ENCODE measurements at regions not wholly inside any gene's neighbourhood (a gene's known extent, or its start where the extent isn't known, plus 50 kb on each side); places are given as distances from the start of the nearest gene placed in this dataset.

DNA sequence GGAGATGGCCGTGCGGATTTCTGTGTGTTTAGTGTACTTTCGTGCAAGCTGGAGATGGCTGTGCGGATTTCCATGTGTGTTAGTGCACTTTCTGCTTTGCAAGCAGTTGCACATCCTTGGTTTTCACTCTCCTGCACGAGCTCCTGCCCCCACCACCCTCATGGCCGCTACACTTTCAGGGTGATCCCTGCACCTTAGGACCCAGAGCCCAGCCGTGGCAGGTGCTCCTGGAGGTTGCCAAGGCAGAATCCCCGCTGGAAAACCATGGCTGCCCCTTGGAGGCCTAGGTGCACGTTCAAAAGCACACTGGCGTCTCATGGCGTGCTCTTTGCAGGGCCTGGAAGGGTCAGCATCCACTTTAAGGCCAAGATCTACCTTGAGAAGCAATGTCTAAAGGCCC lies 311.0 kb upstream of the TNRC6C start:
- Histone ChIP-seq H3K27me3 (ENCODE audit: control insufficient read depth in 2 of 2, insufficient read depth in 2 of 2, low read length in 2 of 2) (no peaks in the 10 kb centered on the region), H3K4me1 (ENCODE audit: control insufficient read depth in 2 of 2, insufficient read depth in 2 of 2, low read length in 2 of 2) (peaks cover 13 to 21% of the 10 kb centered on the region in 2 donors), H3K4me3 (ENCODE audit: low read length) (no peak overlapping the region), H3K27ac (ENCODE audit: low read depth, low read length) (no peak overlapping the region), H3K36me3 (ENCODE audit: control insufficient read depth in 2 of 3, insufficient read depth in 3 of 3, low read length in 3 of 3) (no peaks in the 10 kb centered on the region), H3K9me3 (ENCODE audit: control insufficient read depth in 2 of 3, low read length in 3 of 3) (no peaks in the 10 kb centered on the region)
- DNase-seq (no peak), ATAC-seq (no peak)
- intact Hi-C loops (cut with micrococcal nuclease): loop anchor here (5.0 to 10.0 kb wide), 3 partner anchors 35 to 105 kb away; no protein-coding TSS in a partner anchor
- Mint-ChIP-seq H3K4me3 (no peak overlapping the region), H3K36me3 (peaks cover 0 to 3% (median 0%) of the 10 kb centered on the region in 5 donors), H3K9me3 (peaks cover 0 to 4% (median 0%) of the 10 kb centered on the region in 11 donors), H3K27ac (no peak overlapping the region), H3K27me3 (peaks cover 0 to 4% (median 0%) of the 10 kb centered on the region in 5 donors), H3K4me1 (peaks cover 0 to 36% (median 31%) of the 10 kb centered on the region in 7 donors)
- ChIA-PET POLR2A (interaction anchor here (0.6 to 1.9 kb wide), 4 partner anchors 15 to 1134 kb away, joined by 5 to 8 read pairs (median 5); partner anchors contain the start of gene TNRC6C), CTCF (no interaction called here)

DNA sequence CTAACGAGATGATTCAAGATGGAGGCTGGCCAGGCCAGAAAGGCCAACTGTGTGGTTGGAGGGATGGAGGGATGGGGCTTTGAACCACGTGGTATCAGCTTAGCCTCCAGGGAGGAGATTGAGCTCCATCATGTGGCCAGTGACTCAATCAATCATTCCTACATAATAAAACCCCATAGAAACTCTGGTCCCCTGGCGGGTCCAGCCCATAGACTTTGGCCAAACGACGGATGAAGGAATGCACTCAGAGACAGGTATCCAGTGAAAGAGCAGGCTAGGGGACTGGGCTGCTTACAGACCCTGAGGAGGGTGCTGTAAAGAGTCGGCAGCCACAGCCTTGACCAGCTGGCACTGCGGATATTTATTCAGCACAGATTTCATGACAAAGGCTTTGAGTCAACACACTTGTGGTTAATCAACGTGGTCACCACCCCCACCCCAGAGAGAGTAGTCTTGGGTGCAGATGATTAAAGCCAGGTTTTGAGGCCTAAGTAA lies 308.7 kb upstream of the TNRC6C start:
- DNase-seq: no peak

DNA sequence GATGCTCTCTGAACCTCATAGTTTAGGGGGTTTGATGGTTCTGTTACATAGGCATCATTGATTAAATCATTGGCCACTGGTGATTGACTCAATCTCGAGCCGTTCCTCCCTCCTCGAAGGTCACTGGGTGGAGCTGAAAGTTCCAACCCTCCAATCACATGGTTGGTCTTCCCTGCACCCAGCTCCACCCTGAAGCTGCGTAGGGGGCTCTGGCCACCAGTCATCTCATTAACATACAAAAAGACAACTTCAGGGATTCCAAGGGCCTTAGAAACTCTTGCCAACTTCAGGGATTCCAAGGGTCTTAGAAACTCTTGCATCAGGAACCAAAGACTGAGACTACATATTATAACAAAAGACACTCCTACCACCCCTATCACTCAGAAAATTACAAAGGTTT lies 306.5 kb upstream of the TNRC6C start:
- no peaks in the 10 kb centered on the region for H3K36me3 ChIP-seq (ENCODE audit: control insufficient read depth in 2 of 3, insufficient read depth in 3 of 3, low read length in 3 of 3)
- DNase-seq: no peak
- H3K27ac Mint-ChIP-seq: no peak overlapping the region
- H3K27me3 Mint-ChIP-seq: peaks cover 0 to 3% (median 0%) of the 10 kb centered on the region in 5 donors
- POLR2A ChIA-PET: no interaction called here
- no peaks in the 10 kb centered on the region for H3K4me1 ChIP-seq (ENCODE audit: control insufficient read depth in 2 of 2, insufficient read depth in 2 of 2, low read length in 2 of 2)
- peaks cover 0 to 3% (median 0%) of the 10 kb centered on the region in 5 donors for H3K36me3 Mint-ChIP-seq
- H3K27me3 ChIP-seq (ENCODE audit: control insufficient read depth in 2 of 2, insufficient read depth in 2 of 2, low read length in 2 of 2): no peaks in the 10 kb centered on the region
- H3K4me3 Mint-ChIP-seq: no peak overlapping the region
- H3K4me1 Mint-ChIP-seq: peaks cover 0 to 15% (median 10%) of the 10 kb centered on the region in 7 donors
- CTCF ChIA-PET: no interaction called here
- intact Hi-C loops (cut with micrococcal nuclease): no loop called here
- no peak for ATAC-seq
- H3K9me3 ChIP-seq (ENCODE audit: control insufficient read depth in 2 of 3, low read length in 3 of 3): no peaks in the 10 kb centered on the region
- no peak overlapping the region for H3K27ac ChIP-seq (ENCODE audit: low read depth, low read length)
- peaks cover 0 to 5% (median 0%) of the 10 kb centered on the region in 11 donors for H3K9me3 Mint-ChIP-seq
- H3K4me3 ChIP-seq (ENCODE audit: low read length): no peak overlapping the region

More for the DNA sequence above, 308.7 kb upstream of the TNRC6C start:
- H3K9me3 ChIP-seq (ENCODE audit: control insufficient read depth in 2 of 3, low read length in 3 of 3): no peaks in the 10 kb centered on the region
- Mint-ChIP-seq H3K27me3 (peaks cover 0 to 1% (median 0%) of the 10 kb centered on the region in 5 donors), H3K9me3 (peaks cover 0 to 4% (median 0%) of the 10 kb centered on the region in 11 donors), H3K36me3 (peaks cover 0 to 3% (median 0%) of the 10 kb centered on the region in 5 donors), H3K4me3 (no peak overlapping the region), H3K4me1 (peaks cover 0 to 31% (median 28%) of the 10 kb centered on the region in 7 donors), H3K27ac (peak overlapping the region in 1 of 9 donors; percentile 85)
- intact Hi-C loops (cut with micrococcal nuclease): loop anchor here (5.0 to 10.0 kb wide), 3 partner anchors 37 to 107 kb away; no protein-coding TSS in a partner anchor
- H3K27ac ChIP-seq (ENCODE audit: low read depth, low read length): no peak overlapping the region
- no peaks in the 10 kb centered on the region for H3K27me3 ChIP-seq (ENCODE audit: control insufficient read depth in 2 of 2, insufficient read depth in 2 of 2, low read length in 2 of 2)
- POLR2A ChIA-PET: no interaction called here
- no peak for ATAC-seq
- no peak overlapping the region for H3K4me3 ChIP-seq (ENCODE audit: low read length)
- peaks cover 10 to 18% of the 10 kb centered on the region in 2 donors for H3K4me1 ChIP-seq (ENCODE audit: control insufficient read depth in 2 of 2, insufficient read depth in 2 of 2, low read length in 2 of 2)
- no peaks in the 10 kb centered on the region for H3K36me3 ChIP-seq (ENCODE audit: control insufficient read depth in 2 of 3, insufficient read depth in 3 of 3, low read length in 3 of 3)
- CTCF ChIA-PET: interaction anchor here (1.9 kb wide), 1 partner anchor 107 kb away, joined by 7 read pairs; no protein-coding TSS in a partner anchor

DNA sequence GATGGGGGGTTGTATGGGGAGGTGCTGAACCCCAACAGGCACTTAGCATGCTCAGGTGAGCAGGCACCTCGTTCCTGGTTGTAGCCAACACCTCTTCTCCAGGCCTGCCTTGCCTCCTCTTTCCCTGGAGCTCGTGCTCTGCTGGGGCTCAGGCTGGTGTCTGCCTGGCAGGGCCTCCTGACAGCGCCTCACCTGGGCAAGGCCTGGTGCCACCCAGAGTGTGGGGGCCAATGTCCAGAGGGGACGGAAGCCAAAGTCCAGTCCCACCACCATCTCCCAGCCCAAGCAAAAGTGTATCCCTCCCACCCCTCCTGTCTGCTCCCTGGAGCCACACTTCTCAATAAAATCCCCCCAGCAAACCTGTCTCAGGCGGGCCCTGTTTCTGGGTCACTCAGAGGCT lies 304.2 kb upstream of the TNRC6C start:
- no peaks in the 10 kb centered on the region for H3K27me3 ChIP-seq (ENCODE audit: control insufficient read depth in 2 of 2, insufficient read depth in 2 of 2, low read length in 2 of 2)
- no peak overlapping the region for H3K4me3 Mint-ChIP-seq
- DNase-seq (no peak), ATAC-seq (no peak)
- ChIA-PET CTCF (interaction anchor here (0.6 kb wide), 1 partner anchor 581 kb away, joined by 3 read pairs; no protein-coding TSS in a partner anchor), POLR2A (no interaction called here)
- H3K27ac Mint-ChIP-seq: no peak overlapping the region
- H3K9me3 Mint-ChIP-seq: peaks cover 0 to 6% (median 0%) of the 10 kb centered on the region in 11 donors
- peaks cover 0 to 7% (median 5%) of the 10 kb centered on the region in 7 donors for H3K4me1 Mint-ChIP-seq
- H3K27me3 Mint-ChIP-seq: peaks cover 0 to 23% (median 0%) of the 10 kb centered on the region in 5 donors
- intact Hi-C loops (cut with micrococcal nuclease): no loop called here
- no peaks in the 10 kb centered on the region for H3K36me3 ChIP-seq (ENCODE audit: control insufficient read depth in 2 of 3, insufficient read depth in 3 of 3, low read length in 3 of 3)
- peaks cover 0 to 3% (median 0%) of the 10 kb centered on the region in 5 donors for H3K36me3 Mint-ChIP-seq
- no peak overlapping the region for H3K4me3 ChIP-seq (ENCODE audit: low read length)
- no peaks in the 10 kb centered on the region for H3K4me1 ChIP-seq (ENCODE audit: control insufficient read depth in 2 of 2, insufficient read depth in 2 of 2, low read length in 2 of 2)
- H3K27ac ChIP-seq (ENCODE audit: low read depth, low read length): no peak overlapping the region
- no peaks in the 10 kb centered on the region for H3K9me3 ChIP-seq (ENCODE audit: control insufficient read depth in 2 of 3, low read length in 3 of 3)

DNA sequence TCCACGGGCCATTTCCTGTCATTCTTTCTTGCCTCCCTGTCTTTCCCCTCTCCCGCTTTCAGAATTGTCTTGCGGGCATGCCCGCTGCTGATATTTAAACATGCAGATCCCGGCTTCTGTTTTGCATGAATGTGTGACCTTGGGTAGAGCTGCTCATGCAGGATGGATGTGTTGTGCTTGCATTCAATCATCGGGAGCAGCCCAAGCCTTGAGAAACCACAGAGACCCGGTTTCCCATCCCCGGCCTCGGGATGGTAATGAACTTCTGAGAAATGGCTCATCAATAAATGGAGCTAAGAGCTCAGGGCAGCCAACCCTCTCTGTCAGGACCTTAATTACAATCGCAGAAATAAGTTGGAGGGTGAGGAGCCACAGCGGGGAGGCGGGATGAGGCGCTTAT lies 303.7 kb upstream of the TNRC6C start:
- Histone ChIP-seq H3K27ac (ENCODE audit: low read depth, low read length) (no peak overlapping the region), H3K36me3 (ENCODE audit: control insufficient read depth in 2 of 3, insufficient read depth in 3 of 3, low read length in 3 of 3) (no peaks in the 10 kb centered on the region), H3K9me3 (ENCODE audit: control insufficient read depth in 2 of 3, low read length in 3 of 3) (no peaks in the 10 kb centered on the region), H3K4me1 (ENCODE audit: control insufficient read depth in 2 of 2, insufficient read depth in 2 of 2, low read length in 2 of 2) (no peaks in the 10 kb centered on the region), H3K27me3 (ENCODE audit: control insufficient read depth in 2 of 2, insufficient read depth in 2 of 2, low read length in 2 of 2) (no peaks in the 10 kb centered on the region), H3K4me3 (ENCODE audit: low read length) (no peak overlapping the region)
- ChIA-PET POLR2A (no interaction called here), CTCF (interaction anchor here (0.6 to 1.2 kb wide), 2 partner anchors 10 to 580 kb away, joined by 3 read pairs; no protein-coding TSS in a partner anchor)
- H3K4me1 Mint-ChIP-seq: peaks cover 0 to 1% (median 0%) of the 10 kb centered on the region in 7 donors
- H3K27me3 Mint-ChIP-seq: peaks cover 0 to 27% (median 0%) of the 10 kb centered on the region in 5 donors
- no peak overlapping the region for H3K4me3 Mint-ChIP-seq
- peaks cover 0 to 3% (median 0%) of the 10 kb centered on the region in 5 donors for H3K36me3 Mint-ChIP-seq
- ATAC-seq (no peak), DNase-seq (no peak)
- H3K9me3 Mint-ChIP-seq: peaks cover 0 to 6% (median 0%) of the 10 kb centered on the region in 11 donors
- peak overlapping the region in 1 of 9 donors; percentile 26 for H3K27ac Mint-ChIP-seq
- intact Hi-C loops (cut with micrococcal nuclease): no loop called here

DNA sequence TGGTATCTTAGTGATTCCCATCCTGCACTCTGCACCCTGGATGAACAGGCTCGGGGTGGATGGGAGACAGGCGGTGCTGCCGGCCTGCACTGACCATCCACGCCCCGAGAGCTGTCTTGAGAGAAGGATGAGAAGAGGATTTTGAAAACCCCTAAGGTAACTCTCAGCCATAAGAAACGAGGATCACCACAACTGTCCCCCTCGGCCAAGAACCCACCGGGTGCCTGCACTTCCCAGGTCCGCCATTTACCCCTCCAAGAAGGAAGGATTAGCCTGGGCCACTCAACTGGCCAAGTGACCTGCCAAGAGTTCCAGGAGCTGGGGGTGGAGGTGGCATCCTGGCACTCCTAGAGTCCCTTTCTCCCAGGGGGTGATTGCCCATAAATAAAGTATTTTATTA lies 302.4 kb upstream of the TNRC6C start:
- no peaks in the 10 kb centered on the region for H3K4me1 ChIP-seq (ENCODE audit: control insufficient read depth in 2 of 2, insufficient read depth in 2 of 2, low read length in 2 of 2)
- ATAC-seq (no peak), DNase-seq (no peak)
- intact Hi-C loops (cut with micrococcal nuclease): no loop called here
- Mint-ChIP-seq H3K9me3 (peaks cover 0 to 6% (median 0%) of the 10 kb centered on the region in 11 donors), H3K36me3 (peaks cover 0 to 3% (median 0%) of the 10 kb centered on the region in 5 donors), H3K4me1 (no peaks in the 10 kb centered on the region), H3K4me3 (no peak overlapping the region), H3K27me3 (peaks cover 0 to 32% (median 0%) of the 10 kb centered on the region in 5 donors), H3K27ac (no peak overlapping the region)
- no peaks in the 10 kb centered on the region for H3K27me3 ChIP-seq (ENCODE audit: control insufficient read depth in 2 of 2, insufficient read depth in 2 of 2, low read length in 2 of 2)
- POLR2A ChIA-PET: interaction anchor here (0.9 kb wide), 1 partner anchor 11 kb away, joined by 5 read pairs; no protein-coding TSS in a partner anchor
- no peak overlapping the region for H3K4me3 ChIP-seq (ENCODE audit: low read length)
- no peak overlapping the region for H3K27ac ChIP-seq (ENCODE audit: low read depth, low read length)
- no peaks in the 10 kb centered on the region for H3K36me3 ChIP-seq (ENCODE audit: control insufficient read depth in 2 of 3, insufficient read depth in 3 of 3, low read length in 3 of 3)
- CTCF ChIA-PET: no interaction called here
- no peaks in the 10 kb centered on the region for H3K9me3 ChIP-seq (ENCODE audit: control insufficient read depth in 2 of 3, low read length in 3 of 3)
